ENCODE measurements at regions not wholly inside any gene's neighbourhood (a gene's known extent, or its start where the extent isn't known, plus 50 kb on each side); places are given as distances from the start of the nearest gene placed in this dataset.

DNA sequence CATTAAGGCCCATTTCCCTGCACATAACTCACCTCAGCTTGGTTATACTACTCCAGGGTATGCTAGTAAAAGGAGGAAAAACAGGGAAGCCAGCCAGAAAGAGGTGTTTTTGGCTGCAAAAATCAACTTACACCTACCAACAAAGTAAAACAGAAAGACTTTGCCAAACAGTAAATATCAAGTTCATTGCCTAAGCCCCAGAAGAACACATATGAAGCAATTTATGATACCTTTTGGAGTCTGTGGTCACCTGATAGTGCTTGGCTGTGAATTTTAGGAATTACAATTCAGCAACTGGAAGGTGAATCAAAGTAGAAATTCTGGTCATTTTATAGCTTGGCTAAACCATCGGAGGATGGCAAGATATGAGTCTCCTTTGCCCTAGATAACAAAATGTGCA is 463.7 kb upstream of the CLINT1 start:
- no peak overlapping the region for H3K4me3 Mint-ChIP-seq
- ChIA-PET CTCF (no interaction called here), POLR2A (no interaction called here)
- DNase-seq (no peak), ATAC-seq (no peak)
- H3K27me3 Mint-ChIP-seq (ENCODE audit: low read depth) = no peaks in the 10 kb centered on the region
- H3K4me1 Mint-ChIP-seq (ENCODE audit: low read depth) = no peaks in the 10 kb centered on the region
- H3K9me3 Mint-ChIP-seq (ENCODE audit: insufficient read depth) = no peaks in the 10 kb centered on the region
- no peaks in the 10 kb centered on the region for H3K36me3 Mint-ChIP-seq (ENCODE audit: low read depth)
- H3K27ac Mint-ChIP-seq = no peak overlapping the region

DNA sequence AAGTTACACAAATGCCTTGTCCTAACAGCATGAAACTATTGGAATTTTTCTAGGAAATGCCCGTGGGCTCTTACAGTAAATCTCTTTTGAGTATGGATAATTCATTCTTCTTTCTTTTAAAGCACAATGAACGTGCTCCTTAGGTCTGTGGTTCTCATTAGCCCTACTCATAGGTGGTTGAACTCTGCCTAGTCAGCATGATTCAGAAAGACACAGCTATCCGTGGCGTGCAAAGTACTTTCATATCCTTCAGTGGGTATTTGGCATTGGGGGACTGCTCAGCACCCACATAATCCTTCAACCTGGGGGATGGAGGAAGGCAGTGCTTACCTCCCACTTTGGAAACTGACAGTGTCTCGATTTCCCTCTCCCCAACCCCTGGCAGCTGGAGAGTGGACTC is 462.0 kb upstream of the CLINT1 start:
- no peaks in the 10 kb centered on the region for H3K9me3 Mint-ChIP-seq (ENCODE audit: insufficient read depth)

DNA sequence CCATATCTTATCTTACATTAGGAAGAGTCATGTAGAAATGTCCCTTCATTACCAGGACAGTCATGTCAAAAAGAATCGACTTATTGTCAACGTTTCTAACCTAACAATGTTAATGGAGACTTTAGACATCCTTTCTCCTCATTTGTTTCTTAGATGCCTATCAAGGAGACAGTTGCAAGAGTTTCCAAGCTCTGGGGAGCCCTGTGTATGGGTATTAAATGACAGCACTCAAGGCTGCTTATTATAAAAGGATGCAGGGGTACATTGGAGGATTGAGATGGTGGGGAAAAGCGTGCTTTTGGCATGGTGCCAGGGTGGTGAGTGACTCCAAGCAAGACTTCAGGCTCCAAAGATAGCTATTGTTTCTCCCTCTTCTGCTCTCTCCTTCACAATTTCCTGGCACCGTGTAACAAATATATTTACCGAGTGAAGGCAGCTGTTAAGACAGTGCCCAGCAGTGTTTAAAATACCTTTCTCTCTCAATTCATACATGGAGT is 461.3 kb upstream of the CLINT1 start:
- DNase-seq = no peak
- H3K27ac Mint-ChIP-seq = no peak overlapping the region
- H3K36me3 Mint-ChIP-seq (ENCODE audit: low read depth) = no peaks in the 10 kb centered on the region
- POLR2A ChIA-PET = no interaction called here
- H3K4me1 Mint-ChIP-seq (ENCODE audit: low read depth) = no peaks in the 10 kb centered on the region
- CTCF ChIA-PET = no interaction called here
- no peaks in the 10 kb centered on the region for H3K9me3 Mint-ChIP-seq (ENCODE audit: insufficient read depth)
- H3K4me3 Mint-ChIP-seq = no peak overlapping the region
- ATAC-seq = no peak
- no peaks in the 10 kb centered on the region for H3K27me3 Mint-ChIP-seq (ENCODE audit: low read depth)

More for the DNA sequence above, 462.0 kb upstream of the CLINT1 start:
- Mint-ChIP-seq H3K27ac (no peak overlapping the region), H3K36me3 (ENCODE audit: low read depth) (no peaks in the 10 kb centered on the region), H3K4me3 (no peak overlapping the region), H3K27me3 (ENCODE audit: low read depth) (no peaks in the 10 kb centered on the region), H3K4me1 (ENCODE audit: low read depth) (no peaks in the 10 kb centered on the region)
- no peak for ATAC-seq
- DNase-seq = no peak
- POLR2A ChIA-PET = no interaction called here
- CTCF ChIA-PET = no interaction called here

DNA sequence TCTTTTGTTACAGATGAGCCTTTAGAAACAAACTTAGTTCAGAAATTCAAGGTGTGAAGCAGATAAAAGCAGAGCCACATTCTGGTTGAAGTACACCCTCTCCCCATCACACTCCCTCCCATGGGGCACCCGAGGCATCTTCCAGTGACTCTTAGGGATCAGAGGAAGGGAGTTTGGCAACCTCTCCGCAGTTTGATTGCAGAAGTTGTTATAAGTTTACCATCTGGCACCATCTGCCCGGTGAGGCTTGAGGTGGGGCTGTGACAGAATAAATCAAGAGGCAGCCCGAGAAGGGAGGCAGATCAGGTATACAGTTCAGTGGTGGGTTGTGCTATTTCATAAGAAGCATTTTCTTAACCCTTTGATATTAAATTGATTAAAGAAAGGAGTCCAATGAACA is 458.6 kb upstream of the CLINT1 start:
- H3K4me3 Mint-ChIP-seq = no peak overlapping the region
- ChIA-PET CTCF (no interaction called here), POLR2A (no interaction called here)
- ATAC-seq (no peak), DNase-seq (no peak)
- no peaks in the 10 kb centered on the region for H3K9me3 Mint-ChIP-seq (ENCODE audit: insufficient read depth)
- H3K27me3 Mint-ChIP-seq (ENCODE audit: low read depth) = no peaks in the 10 kb centered on the region
- no peaks in the 10 kb centered on the region for H3K36me3 Mint-ChIP-seq (ENCODE audit: low read depth)
- H3K4me1 Mint-ChIP-seq (ENCODE audit: low read depth) = no peaks in the 10 kb centered on the region
- H3K27ac Mint-ChIP-seq = no peak overlapping the region

DNA sequence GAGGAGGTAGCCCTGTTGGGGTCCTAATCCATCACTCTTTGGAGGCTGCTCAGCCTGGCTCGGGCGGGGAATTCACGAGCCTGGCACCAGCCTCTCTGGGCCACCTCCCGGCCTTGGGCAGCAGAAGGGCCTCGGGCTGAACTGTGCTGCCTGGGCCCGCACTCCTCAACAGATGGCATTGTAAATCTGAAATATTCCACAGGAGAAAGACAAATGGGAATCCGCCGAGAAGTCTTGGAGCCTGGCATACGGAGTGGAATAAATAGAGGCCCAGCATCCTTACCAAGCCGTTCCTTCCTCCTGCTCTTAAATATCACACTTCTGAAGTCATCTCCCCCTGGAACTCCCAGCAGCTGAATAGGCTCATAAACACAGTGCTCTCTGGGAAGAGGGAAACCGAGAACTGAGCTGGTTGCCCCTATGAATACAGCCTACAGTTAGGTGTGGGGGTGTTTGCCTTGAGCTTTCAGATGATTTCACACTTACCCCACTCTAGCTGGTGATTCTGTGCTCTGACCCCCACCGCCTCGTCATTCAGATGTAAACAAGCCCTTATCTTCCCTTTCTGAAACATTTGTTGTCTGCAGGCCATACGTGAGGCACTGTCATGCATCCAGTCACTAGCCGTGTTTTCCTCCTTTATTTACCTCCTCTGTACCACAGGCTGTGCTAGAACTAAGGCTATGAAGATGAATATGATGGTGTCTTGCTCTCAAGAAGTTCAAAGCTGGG is 455.0 kb upstream of the CLINT1 start:
- ChIA-PET CTCF (interaction anchor here (0.8 kb wide), 1 partner anchor 12 kb away, joined by 3 read pairs; no protein-coding TSS in a partner anchor), POLR2A (no interaction called here)
- H3K27me3 Mint-ChIP-seq (ENCODE audit: low read depth) = no peaks in the 10 kb centered on the region
- H3K36me3 Mint-ChIP-seq (ENCODE audit: low read depth) = no peaks in the 10 kb centered on the region
- no peaks in the 10 kb centered on the region for H3K9me3 Mint-ChIP-seq (ENCODE audit: insufficient read depth)
- DNase-seq (no peak), ATAC-seq (no peak)
- no peak overlapping the region for H3K4me3 Mint-ChIP-seq
- H3K27ac Mint-ChIP-seq = no peak overlapping the region
- H3K4me1 Mint-ChIP-seq (ENCODE audit: low read depth) = no peaks in the 10 kb centered on the region

DNA sequence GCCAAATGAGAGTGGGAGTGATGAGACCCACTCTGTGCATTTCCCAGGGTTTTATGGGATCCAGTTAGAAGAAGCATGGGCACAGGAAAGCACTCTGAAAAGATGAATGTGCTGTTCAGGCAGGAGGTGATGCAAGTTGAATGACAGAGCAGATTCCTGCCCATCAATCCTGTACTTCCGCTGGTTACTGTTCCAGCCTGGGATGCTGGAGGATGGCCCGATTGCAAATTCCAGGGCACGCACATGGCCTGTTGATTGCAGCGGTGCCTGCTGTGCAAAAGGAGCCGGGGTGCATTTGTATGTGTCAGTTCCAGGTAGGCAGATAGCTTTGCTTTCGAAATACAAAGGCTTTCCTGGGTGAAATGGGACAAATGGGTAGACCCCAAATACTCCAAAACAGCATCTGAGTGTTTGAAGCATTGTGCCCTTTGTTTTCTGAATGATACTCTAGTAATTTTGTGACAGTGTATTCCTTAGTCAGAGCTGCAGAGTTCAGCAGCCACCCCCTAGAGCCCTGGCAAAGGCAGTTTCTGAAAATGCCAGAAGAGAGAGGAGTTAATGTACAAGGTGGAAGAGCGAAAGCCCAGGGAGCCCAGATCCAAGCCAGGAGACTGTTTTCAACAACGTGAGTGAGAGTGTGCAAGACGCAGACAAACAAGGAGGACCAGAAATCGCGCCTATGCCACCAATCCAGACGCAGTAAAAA is 454.2 kb upstream of the CLINT1 start:
- no peaks in the 10 kb centered on the region for H3K27me3 Mint-ChIP-seq (ENCODE audit: low read depth)
- no peaks in the 10 kb centered on the region for H3K36me3 Mint-ChIP-seq (ENCODE audit: low read depth)
- H3K27ac Mint-ChIP-seq = no peak overlapping the region
- H3K9me3 Mint-ChIP-seq (ENCODE audit: insufficient read depth) = no peaks in the 10 kb centered on the region
- POLR2A ChIA-PET = no interaction called here
- CTCF ChIA-PET = interaction anchor here (0.8 kb wide), 1 partner anchor 11 kb away, joined by 3 read pairs; no protein-coding TSS in a partner anchor
- no peak for ATAC-seq
- no peaks in the 10 kb centered on the region for H3K4me1 Mint-ChIP-seq (ENCODE audit: low read depth)
- H3K4me3 Mint-ChIP-seq = no peak overlapping the region
- DNase-seq = no peak

DNA sequence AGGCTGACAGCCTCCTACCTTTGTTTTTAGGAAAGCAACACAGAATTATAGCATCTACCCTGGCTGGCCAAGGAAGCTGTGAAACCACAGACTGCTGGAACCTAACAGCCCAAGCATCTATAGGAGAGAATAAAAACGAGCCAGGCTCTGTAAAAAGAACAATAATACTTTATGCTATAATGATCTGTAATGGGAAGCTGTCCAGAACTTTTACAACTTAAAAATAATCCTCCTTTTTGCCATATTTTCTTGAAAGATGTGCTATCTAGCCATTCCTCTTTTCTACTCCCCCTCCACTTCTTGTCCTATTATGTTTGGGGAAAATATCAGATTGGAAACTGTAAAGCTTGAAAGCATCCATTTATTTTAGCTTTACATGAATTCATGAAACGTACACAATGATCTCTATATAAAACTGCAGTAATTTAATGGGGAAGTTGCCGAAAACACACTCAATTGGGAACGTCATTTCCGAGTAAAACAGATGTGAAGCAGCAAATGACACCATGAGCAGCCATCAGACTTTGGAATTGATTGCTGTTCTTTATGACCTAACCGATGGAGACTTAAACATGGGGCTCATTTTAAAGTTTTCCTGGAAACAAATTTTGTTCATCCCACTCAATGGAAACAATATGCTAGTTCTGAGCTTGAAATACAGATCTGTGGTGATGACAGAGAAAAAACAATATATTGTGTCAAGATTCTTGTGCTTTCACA is 450.3 kb upstream of the CLINT1 start:
- DNase-seq (no peak), ATAC-seq (no peak)
- H3K27me3 Mint-ChIP-seq (ENCODE audit: low read depth) = no peaks in the 10 kb centered on the region
- no peak overlapping the region for H3K27ac Mint-ChIP-seq
- ChIA-PET CTCF (no interaction called here), POLR2A (no interaction called here)
- no peaks in the 10 kb centered on the region for H3K4me1 Mint-ChIP-seq (ENCODE audit: low read depth)
- H3K4me3 Mint-ChIP-seq = no peak overlapping the region
- no peaks in the 10 kb centered on the region for H3K9me3 Mint-ChIP-seq (ENCODE audit: insufficient read depth)
- H3K36me3 Mint-ChIP-seq (ENCODE audit: low read depth) = no peaks in the 10 kb centered on the region

DNA sequence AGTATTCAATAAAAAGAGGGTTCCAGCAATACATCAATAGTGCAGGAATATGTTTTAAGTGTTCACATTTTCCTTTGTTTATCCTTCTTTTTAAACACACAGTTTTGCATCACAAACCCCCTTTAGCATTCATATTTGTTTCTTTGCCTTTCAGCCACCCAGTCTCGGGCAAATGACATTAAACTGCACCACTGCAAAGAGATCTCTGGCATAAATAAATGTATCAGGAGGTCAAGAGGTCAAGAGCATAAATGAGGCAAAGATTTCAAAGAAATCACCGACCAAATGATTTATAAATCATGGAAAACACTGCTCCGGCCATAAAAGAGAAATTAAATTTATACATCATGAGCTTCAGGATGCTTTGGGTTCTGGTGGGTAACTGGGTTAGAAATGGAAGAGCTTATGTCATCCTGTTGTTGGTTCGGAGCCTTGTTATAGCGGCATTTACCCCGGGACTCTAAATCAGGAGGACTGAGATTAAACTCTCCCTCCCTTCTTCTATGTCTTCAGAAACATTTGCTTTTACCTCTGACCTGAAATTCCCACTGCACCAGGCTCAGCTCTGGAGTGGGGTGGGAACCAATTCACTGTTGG is 449.6 kb upstream of the CLINT1 start:
- Mint-ChIP-seq H3K9me3 (ENCODE audit: insufficient read depth) (no peaks in the 10 kb centered on the region), H3K36me3 (ENCODE audit: low read depth) (no peaks in the 10 kb centered on the region), H3K27ac (no peak overlapping the region), H3K4me3 (no peak overlapping the region), H3K27me3 (ENCODE audit: low read depth) (no peaks in the 10 kb centered on the region), H3K4me1 (ENCODE audit: low read depth) (no peaks in the 10 kb centered on the region)
- ChIA-PET CTCF (no interaction called here), POLR2A (no interaction called here)
- no peak for ATAC-seq
- DNase-seq = no peak

DNA sequence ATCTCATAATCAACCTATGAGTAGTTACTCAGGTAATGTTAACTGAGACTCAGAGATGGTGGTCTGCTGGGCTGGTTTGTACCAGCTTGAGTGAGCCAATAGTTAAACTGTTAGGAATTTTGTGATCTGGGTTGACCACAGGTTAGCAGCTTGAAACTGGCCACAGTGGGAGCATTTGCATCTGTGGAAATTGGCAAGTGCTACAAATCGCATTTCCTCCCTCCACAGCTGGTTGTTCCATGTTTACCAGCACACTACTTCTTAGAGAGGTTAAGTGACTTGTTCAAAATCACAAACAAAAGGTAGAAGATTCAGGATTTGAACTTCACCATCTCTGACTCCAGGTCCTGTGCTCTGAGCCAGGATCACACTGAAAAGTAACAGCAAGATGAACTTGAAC is 446.9 kb upstream of the CLINT1 start:
- Mint-ChIP-seq H3K27ac (no peak overlapping the region), H3K4me1 (ENCODE audit: low read depth) (no peaks in the 10 kb centered on the region), H3K9me3 (ENCODE audit: insufficient read depth) (no peaks in the 10 kb centered on the region), H3K27me3 (ENCODE audit: low read depth) (no peaks in the 10 kb centered on the region), H3K36me3 (ENCODE audit: low read depth) (no peaks in the 10 kb centered on the region), H3K4me3 (no peak overlapping the region)
- no peak for ATAC-seq
- POLR2A ChIA-PET = no interaction called here
- no peak for DNase-seq
- CTCF ChIA-PET = no interaction called here

DNA sequence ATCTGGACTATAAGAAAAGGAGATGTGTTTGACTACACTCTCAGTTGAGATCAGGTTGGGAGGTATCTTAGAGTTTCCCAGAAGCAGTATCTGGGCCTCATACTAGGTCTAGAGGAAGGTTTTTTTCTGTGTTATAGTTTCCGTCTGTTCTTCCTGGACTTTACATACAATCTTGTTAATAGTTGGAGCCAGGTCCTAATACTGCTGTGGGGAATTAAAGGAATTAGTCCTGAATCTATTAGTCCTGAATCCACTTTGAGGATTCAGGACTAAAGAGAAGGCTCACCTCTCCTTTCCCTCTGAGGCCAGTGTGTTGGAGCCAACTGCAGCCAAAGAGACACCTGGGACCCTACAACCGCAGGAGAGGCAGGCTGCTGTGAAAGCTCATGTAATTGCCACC is 445.7 kb upstream of the CLINT1 start:
- Mint-ChIP-seq H3K27me3 (ENCODE audit: low read depth) (no peaks in the 10 kb centered on the region), H3K4me3 (no peak overlapping the region), H3K36me3 (ENCODE audit: low read depth) (no peaks in the 10 kb centered on the region), H3K4me1 (ENCODE audit: low read depth) (no peaks in the 10 kb centered on the region), H3K27ac (no peak overlapping the region), H3K9me3 (ENCODE audit: insufficient read depth) (no peaks in the 10 kb centered on the region)
- ChIA-PET CTCF (no interaction called here), POLR2A (interaction anchor here (0.6 kb wide), 1 partner anchor 143 kb away, joined by 3 read pairs; no protein-coding TSS in a partner anchor)
- DNase-seq = no peak
- no peak for ATAC-seq

DNA sequence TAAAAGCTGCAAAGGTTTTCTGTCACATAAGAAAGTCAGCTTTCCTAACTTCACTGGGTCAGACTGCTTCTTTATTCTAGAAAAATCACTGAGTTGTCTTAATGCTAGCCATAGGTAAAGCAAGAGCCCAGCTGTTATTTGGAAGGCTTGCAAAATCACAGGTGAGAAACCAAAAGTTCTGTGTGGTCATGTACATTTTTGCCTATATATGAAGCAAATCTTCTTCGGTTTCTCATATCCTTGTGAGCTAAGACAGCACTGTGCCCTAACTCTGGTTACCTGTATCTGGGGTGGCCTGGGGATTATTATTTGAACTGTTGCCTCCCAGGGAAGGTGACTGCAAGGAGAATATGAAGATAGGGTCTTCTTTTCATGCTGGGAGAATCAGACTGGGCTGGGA is 444.9 kb upstream of the CLINT1 start:
- Mint-ChIP-seq H3K36me3 (ENCODE audit: low read depth) (no peaks in the 10 kb centered on the region), H3K9me3 (ENCODE audit: insufficient read depth) (no peaks in the 10 kb centered on the region), H3K4me3 (no peak overlapping the region), H3K27ac (no peak overlapping the region), H3K27me3 (ENCODE audit: low read depth) (no peaks in the 10 kb centered on the region), H3K4me1 (ENCODE audit: low read depth) (no peaks in the 10 kb centered on the region)
- ATAC-seq (no peak), DNase-seq (no peak)
- POLR2A ChIA-PET = interaction anchor here (0.6 kb wide), 1 partner anchor 142 kb away, joined by 3 read pairs; no protein-coding TSS in a partner anchor
- CTCF ChIA-PET = no interaction called here

DNA sequence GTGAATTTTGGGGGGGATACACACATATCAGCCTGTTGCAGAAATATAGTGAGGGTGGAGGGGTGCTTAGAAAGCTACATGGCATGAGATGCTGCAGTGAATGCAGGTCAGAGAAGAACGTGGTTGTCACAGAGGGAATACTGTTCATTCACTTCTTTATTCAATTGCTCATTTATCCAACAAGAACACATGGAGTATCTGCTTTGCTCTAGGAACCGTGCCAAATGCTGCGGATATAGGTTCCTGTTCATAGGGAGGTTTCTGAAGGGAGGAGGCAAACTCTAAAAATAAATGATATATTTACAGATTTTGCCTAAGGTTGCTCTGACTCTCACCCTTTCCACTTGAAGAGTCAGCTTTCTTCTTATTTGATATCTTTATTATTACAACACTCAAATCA is 444.3 kb upstream of the CLINT1 start:
- CTCF ChIA-PET = no interaction called here

More for the DNA sequence above, 444.3 kb upstream of the CLINT1 start:
- DNase-seq (no peak), ATAC-seq (no peak)
- no peaks in the 10 kb centered on the region for H3K9me3 Mint-ChIP-seq (ENCODE audit: insufficient read depth)
- no peak overlapping the region for H3K27ac Mint-ChIP-seq
- H3K36me3 Mint-ChIP-seq (ENCODE audit: low read depth) = no peaks in the 10 kb centered on the region
- H3K27me3 Mint-ChIP-seq (ENCODE audit: low read depth) = no peaks in the 10 kb centered on the region
- POLR2A ChIA-PET = no interaction called here
- no peak overlapping the region for H3K4me3 Mint-ChIP-seq
- H3K4me1 Mint-ChIP-seq (ENCODE audit: low read depth) = no peaks in the 10 kb centered on the region
